Jurkat, Clone E6-1 (cell line): ENCODE measurements at regions not wholly inside any gene's neighbourhood (a gene's known extent, or its start where the extent isn't known, plus 50 kb on each side); places are given as distances from the start of the nearest gene placed in this dataset.

Experiments
- DNase-seq: peaks from one replicate; pipeline ENCODE4 v3.0.0-alpha.2; 2011; ENCODE audit warnings: low read depth, low spot score
- H3K4me3 ChIP-seq: 2 replicates; pipeline ENCODE4 v1.5.1; 2011; ENCODE audit warnings: mild to moderate bottlenecking, low read length, control low read depth, moderate library complexity

GRCh38 chr1:22352896-22353295 is 98.8 kb upstream of the ZBTB40 start:
- DNase-seq: no peak
- H3K4me3 ChIP-seq: no peak overlapping the region

- DNase-seq: no peak
These were observed 92.2 kb upstream of the ZBTB40 start for GRCh38 chr1:22359427-22359826.

DNA sequence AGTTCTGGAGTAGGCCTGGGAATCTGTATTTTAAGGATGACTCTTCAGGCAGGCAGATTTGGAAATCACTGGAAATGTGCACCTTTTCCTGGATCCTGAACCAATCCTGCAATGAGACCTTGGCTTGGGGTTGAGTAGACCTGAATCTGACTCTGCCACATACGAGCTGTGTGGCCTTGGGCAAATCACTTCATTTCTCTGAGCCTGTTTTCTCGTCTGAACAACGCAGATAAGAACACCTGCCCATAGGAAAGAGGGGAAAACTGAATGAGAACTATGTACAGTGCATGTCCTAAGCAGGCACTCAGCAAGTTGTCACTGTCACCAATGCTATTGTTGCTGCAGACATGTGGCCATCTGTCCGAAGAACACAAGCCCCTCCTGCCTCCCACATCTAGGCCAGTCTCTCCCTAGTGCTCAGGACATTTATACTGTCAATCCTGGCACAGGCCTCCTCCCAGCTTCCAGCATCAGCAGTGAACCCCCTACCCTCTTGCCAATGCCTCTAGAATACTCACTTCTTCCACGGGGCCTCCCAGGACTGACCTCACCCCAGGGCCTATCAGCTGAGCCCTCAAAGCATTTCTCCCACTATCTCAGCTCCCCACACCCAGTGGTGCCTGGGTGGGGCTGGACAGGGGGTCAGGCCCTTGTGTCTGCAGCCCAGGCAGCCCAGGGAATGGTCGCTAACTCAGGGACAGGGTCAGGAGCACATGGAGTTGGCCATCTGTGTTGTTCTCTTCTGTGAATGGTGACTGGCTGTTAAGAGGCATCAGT is 88.8 kb upstream of the ZBTB40 start:
- DNase-seq: no peak
- no peak overlapping the region for H3K4me3 ChIP-seq

More at GRCh38 chr1:22359427-22359826, 92.2 kb upstream of the ZBTB40 start:
- H3K4me3 ChIP-seq: no peak overlapping the region

DNA sequence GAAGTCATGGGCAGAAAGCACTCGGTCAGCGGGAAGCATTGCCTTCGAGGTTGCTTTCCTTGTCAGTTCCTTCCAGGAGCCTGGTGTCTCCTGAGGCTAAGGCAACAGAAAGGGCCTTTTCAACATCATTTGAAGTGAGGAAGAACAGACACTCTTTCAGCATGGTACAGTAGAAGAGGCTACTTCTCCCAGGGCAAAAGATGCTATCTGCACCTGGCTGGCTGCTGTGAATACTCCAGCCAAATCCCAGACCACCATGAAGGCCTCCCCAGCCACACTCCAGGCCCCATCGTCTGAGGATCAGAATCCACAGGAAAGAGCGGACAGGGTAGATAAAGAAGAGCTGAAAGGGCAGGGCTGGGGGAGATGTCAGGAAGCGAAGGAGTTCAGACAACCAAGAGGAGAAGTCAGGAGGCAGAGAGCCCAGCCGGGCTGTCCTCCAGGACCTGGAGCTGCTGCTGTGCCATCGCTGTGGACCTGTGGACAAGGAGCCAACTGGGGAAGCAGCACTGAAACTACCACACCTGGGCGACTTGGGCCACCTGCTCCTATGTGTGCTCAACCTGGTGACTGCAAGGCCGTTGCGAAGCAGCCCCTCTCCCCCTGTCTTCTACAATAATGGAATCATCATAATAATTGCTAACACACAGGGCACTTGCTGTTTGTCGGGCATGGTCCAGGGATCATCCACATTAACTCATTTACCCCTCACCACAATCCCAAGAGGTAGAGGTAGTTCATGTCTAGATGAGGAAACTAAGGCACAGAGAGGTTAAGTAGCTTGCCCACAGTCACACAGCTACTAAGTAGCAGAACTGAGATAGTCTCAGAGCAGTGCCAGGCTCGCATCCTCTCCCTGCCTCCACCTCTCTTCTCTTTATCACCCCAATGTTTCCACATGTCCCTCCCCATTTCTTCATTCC is 88.0 kb upstream of the ZBTB40 start:
- DNase-seq: no peak
- no peak overlapping the region for H3K4me3 ChIP-seq

DNA sequence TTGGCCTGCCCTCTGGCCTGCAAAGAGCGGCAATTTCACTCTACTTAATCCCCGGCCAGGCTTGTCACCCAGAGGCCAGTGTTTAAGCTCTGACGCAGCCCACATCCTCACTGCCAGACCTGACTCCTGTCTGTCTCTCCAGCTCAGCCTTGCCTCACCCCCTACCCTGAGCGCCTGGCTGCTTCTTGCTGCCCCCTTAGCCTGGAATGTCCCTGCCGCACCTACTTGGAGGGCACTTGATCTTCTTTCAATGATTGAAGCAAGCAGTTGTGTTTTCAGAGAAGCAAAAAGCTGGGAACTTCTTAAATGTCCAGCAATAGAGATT is 87.4 kb upstream of the ZBTB40 start:
- no peak overlapping the region for H3K4me3 ChIP-seq
- DNase-seq: no peak

DNA sequence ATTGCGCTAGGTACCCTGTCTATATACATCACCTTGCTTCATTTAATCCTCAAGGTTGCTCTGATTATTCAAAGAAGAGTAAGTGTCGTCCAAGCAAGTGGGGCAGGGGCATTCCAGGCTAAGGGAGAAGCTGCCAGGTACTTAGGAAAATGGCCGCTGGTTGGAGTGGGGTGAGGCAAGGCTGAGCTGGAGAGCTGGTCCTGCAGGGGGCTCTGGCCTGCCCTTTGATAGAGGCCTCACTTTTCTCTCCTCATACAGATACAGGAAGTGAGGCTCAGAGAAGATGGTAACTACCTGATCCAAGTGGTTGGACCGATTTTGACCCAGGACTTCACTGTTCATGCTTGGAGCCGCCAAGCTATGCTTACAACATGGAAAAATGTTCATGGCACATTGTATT is 86.9 kb upstream of the ZBTB40 start:
- H3K4me3 ChIP-seq: no peak overlapping the region
- DNase-seq: no peak

- DNase-seq: no peak
- no peak overlapping the region for H3K4me3 ChIP-seq
These were observed 86.0 kb upstream of the ZBTB40 start for GRCh38 chr1:22365331-22366295.

DNA sequence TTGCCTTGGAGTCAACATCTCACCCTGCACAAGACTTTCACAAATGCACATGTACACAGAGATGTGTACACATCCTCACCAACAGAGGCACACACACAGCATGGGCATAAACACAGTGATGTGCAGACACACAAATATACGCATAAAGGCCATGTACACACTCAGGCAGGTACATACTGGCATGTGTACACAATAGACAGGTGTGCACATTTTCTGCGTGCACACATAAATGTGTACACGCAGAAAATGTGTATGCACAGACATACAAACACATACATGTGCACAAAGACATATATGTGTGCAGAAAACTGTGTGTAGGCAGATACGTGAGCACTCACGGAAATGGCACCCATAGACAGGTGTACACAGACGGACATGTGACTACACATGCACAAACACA is 85.3 kb upstream of the ZBTB40 start:
- no peak overlapping the region for H3K4me3 ChIP-seq
- no peak for DNase-seq

DNA sequence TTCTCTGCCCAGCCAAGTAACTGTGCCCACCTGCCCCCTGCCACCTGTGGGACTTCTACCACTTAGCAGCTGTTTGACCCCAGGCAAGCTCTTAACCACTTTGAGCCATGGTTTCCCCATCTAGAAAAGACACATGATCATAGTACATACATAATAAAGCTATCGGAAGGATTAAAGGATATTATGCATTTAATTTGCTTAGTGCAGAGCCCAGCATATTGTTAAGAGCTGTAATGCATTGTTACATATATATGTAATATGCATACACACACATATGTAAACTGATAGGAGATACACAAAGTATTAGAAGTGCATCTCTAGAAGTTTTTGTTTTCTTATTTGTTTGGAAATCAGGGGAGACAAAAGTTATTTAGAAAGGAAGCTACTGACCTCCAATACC is 83.5 kb upstream of the ZBTB40 start:
- no peak for DNase-seq
- H3K4me3 ChIP-seq: no peak overlapping the region

- DNase-seq: no peak
- no peak overlapping the region for H3K4me3 ChIP-seq
These were observed 82.1 kb upstream of the ZBTB40 start for GRCh38 chr1:22369294-22370189.

DNA sequence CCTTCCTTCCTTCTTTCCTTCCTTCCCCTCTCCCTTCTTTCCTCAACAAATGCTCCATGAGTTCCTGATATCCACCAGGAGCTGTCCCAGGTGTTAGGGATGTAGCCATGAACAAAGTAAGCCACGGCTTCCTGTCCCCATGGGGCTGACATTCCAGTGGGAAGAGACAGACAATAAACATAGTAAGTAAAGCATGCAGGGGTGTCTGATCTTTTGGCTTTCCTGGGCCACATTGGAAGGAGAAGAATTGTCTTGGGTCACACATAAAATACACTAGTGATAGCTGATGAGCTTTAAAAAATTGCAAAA is 81.5 kb upstream of the ZBTB40 start:
- H3K4me3 ChIP-seq: no peak overlapping the region
- no peak for DNase-seq

DNA sequence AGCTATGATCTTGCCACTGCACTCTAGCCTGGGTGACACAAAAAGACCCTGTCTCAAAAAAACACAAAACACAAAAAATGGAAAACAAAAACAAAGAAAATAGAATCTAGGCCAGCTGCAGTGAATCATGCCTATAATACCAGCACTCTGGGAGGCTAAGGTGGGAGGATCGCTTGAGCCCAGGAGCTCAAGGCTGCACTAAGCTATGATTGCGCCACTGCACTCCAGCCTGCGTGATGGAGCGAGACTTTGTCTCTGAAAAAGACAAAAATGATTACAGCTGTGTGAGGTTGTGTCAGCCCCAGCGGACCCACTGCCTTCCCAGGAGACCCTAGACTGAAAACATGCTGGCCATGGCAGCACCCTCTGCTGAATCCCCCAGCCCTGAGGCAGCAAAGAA is 80.2 kb upstream of the ZBTB40 start:
- no peak overlapping the region for H3K4me3 ChIP-seq
- DNase-seq: no peak

- H3K4me3 ChIP-seq: no peak overlapping the region
- DNase-seq: no peak
These were observed 78.4 kb upstream of the ZBTB40 start for GRCh38 chr1:22373252-22373651.

- no peak overlapping the region for H3K4me3 ChIP-seq
- DNase-seq: no peak
These were observed 77.7 kb upstream of the ZBTB40 start for GRCh38 chr1:22374001-22374400.

GRCh38 chr1:22375601-22376000 is 76.0 kb upstream of the ZBTB40 start:
- H3K4me3 ChIP-seq: no peak overlapping the region
- DNase-seq: no peak

- no peak for DNase-seq
- no peak overlapping the region for H3K4me3 ChIP-seq
These were observed 75.7 kb upstream of the ZBTB40 start for GRCh38 chr1:22376001-22376400.

GRCh38 chr1:22376546-22376945 is 75.1 kb upstream of the ZBTB40 start:
- no peak for DNase-seq
- H3K4me3 ChIP-seq: no peak overlapping the region

DNA sequence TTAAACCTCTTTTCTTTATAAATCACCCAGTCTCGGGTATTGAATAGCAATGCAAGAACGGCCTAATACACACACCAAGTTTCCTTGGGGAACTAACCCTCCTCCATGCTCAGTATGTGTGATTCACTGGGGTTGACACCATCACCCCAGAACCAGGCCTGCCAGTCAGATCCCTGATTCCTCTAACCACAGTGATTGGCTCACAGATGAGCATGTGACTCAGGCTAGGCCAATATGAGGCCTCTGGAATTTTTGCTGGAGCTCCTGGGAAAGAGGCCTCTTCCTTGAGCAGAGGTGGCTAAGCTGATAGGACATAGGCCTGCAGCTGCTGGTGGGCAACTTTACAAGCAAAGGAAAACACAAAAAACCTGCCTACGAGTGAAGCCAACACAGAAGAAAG is 74.7 kb upstream of the ZBTB40 start:
- no peak for DNase-seq
- H3K4me3 ChIP-seq: no peak overlapping the region

DNA sequence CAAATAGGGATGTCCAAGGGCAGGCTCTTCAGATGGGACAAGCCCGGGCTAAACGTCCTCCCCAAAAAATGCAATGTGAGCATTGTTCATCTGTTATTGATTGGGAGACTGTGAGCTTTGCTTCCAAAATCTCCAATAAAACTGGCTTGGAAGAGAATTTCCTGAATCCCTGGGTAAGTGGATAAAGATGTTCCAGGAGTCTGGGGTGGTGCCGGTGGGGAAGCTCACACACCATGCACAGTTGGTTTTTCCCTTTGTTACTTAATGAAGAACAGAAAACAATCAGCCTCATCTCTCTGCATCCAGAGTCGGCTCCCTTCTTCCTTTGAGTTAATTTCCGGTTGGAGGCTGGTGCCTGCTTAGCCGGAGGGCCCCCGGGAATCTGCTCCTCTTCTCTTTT is 72.1 kb upstream of the ZBTB40 start:
- no peak overlapping the region for H3K4me3 ChIP-seq
- DNase-seq: no peak
